ENCODE measurements at regions not wholly inside any gene's neighbourhood (a gene's known extent, or its start where the extent isn't known, plus 50 kb on each side); places are given as distances from the start of the nearest gene placed in this dataset.

- Histone ChIP-seq H3K14ac (replicated peaks; ENCODE audit: low read depth, low read length) (no peak overlapping the region), H3K56ac (ENCODE audit: extremely low read depth, insufficient read depth, low read length) (no peak overlapping the region), H2AFZ (replicated peaks; ENCODE audit: low read length, poor library complexity) (no peak overlapping the region), H3K9me3 (ENCODE audit: control insufficient read depth, insufficient read depth, low read length) (peaks cover 8% of the 10 kb centered on the region), H2BK20ac (ENCODE audit: low read depth, low read length) (no peak overlapping the region), H2BK120ac (ENCODE audit: low read depth, low read length) (no peak overlapping the region), H3K36me3 (ENCODE audit: control insufficient read depth, insufficient read depth, low read length) (no peaks in the 10 kb centered on the region), H2BK5ac (ENCODE audit: low read depth, low read length, poor library complexity, severe bottlenecking) (no peak overlapping the region), H3K27ac (ENCODE audit: insufficient read depth, low read length) (no peak overlapping the region), H2BK15ac (ENCODE audit: low read depth, low read length) (no peak overlapping the region), H3K4ac (ENCODE audit: low read depth, low read length) (no peak overlapping the region), H3K79me1 (ENCODE audit: low read depth in 1 of 2, low read length in 2 of 2) (no peaks in the 10 kb centered on the region), H3K18ac (ENCODE audit: low read depth, low read length) (no peak overlapping the region), H3K23ac (ENCODE audit: low read depth, low read length) (no peak overlapping the region), H4K20me1 (ENCODE audit: insufficient read depth, low read length) (no peaks in the 10 kb centered on the region), H3K27me3 (ENCODE audit: control insufficient read depth, insufficient read depth, low read length) (peaks cover 64% of the 10 kb centered on the region), H4K5ac (ENCODE audit: low read depth, low read length) (no peak overlapping the region), H3K4me3 (ENCODE audit: insufficient read depth, low read depth, low read length) (no peak overlapping the region), H4K91ac (ENCODE audit: insufficient read depth, low read depth, low read length) (no peak overlapping the region), H3K4me2 (ENCODE audit: low read depth, low read length) (no peak overlapping the region), H3K9me1 (ENCODE audit: insufficient read depth, low read length) (no peaks in the 10 kb centered on the region), H4K8ac (ENCODE audit: low read depth in 2 of 2, low read length in 2 of 2) (no peak overlapping the region), H3K9ac (ENCODE audit: low read depth, low read length) (no peak overlapping the region), H3K4me1 (ENCODE audit: control insufficient read depth, insufficient read depth, low read length) (no peaks in the 10 kb centered on the region), H2AK5ac (ENCODE audit: low read depth, low read length) (no peak overlapping the region), H2AK9ac (replicated peaks; ENCODE audit: low read depth, low read length, poor library complexity) (no peak overlapping the region)
- CTCF ChIA-PET, result interaction anchor here (0.7 kb wide), 1 partner anchor 9 kb away, joined by 3 read pairs; no protein-coding TSS in a partner anchor
- intact Hi-C loops (cut with micrococcal nuclease) (no loop called here), in situ Hi-C loops (cut with MboI; ENCODE audit: low sequenced_read_pairs) (no loop called here), dilution Hi-C loops (cut with HindIII; ENCODE audit: low sequenced_read_pairs, unreplicated experiment) (no loop called here)
- ATAC-seq (ENCODE audit: low read depth), result no peak
- no CpG with 5 or more reads among the region's 1 CpG for WGBS, 2 experiments (ENCODE audit: extremely low coverage in 2 of 2, insufficient read length in 1 of 2)
- no peak for TF ChIP-seq MAZ (IDR thresholded peaks at IDR 0.05; ENCODE audit: borderline replicate concordance, low read depth, low read length)
- no peak for TF ChIP-seq RCOR1 (IDR thresholded peaks at IDR 0.05; ENCODE audit: insufficient replicate concordance, low read length)
- TF ChIP-seq CHD1 (IDR thresholded peaks at IDR 0.05; ENCODE audit: low read depth, low read length), result no peak
- TF ChIP-seq, protein P1, sequence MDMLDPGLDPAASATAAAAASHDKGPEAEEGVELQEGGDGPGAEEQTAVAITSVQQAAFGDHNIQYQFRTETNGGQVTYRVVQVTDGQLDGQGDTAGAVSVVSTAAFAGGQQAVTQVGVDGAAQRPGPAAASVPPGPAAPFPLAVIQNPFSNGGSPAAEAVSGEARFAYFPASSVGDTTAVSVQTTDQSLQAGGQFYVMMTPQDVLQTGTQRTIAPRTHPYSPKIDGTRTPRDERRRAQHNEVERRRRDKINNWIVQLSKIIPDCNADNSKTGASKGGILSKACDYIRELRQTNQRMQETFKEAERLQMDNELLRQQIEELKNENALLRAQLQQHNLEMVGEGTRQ (IDR thresholded peaks at IDR 0.05; ENCODE audit: low read depth, low read length), result no peak
- no peak for TF ChIP-seq MAFK (IDR thresholded peaks at IDR 0.05; ENCODE audit: low read depth, low read length)
- TF ChIP-seq RAD21 (IDR thresholded peaks at IDR 0.05; ENCODE audit: low read length), result no peak
- TF ChIP-seq RFX5 (IDR thresholded peaks at IDR 0.05; ENCODE audit: low read depth, low read length), result no peak
- TF ChIP-seq SMC3 (IDR thresholded peaks at IDR 0.05; ENCODE audit: low read depth, low read length), result no peak
- no peak for TF ChIP-seq POLR2A (IDR thresholded peaks at IDR 0.05; ENCODE audit: low read depth, low read length)
- TF ChIP-seq, protein P2, sequence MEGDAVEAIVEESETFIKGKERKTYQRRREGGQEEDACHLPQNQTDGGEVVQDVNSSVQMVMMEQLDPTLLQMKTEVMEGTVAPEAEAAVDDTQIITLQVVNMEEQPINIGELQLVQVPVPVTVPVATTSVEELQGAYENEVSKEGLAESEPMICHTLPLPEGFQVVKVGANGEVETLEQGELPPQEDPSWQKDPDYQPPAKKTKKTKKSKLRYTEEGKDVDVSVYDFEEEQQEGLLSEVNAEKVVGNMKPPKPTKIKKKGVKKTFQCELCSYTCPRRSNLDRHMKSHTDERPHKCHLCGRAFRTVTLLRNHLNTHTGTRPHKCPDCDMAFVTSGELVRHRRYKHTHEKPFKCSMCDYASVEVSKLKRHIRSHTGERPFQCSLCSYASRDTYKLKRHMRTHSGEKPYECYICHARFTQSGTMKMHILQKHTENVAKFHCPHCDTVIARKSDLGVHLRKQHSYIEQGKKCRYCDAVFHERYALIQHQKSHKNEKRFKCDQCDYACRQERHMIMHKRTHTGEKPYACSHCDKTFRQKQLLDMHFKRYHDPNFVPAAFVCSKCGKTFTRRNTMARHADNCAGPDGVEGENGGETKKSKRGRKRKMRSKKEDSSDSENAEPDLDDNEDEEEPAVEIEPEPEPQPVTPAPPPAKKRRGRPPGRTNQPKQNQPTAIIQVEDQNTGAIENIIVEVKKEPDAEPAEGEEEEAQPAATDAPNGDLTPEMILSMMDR (conservative IDR thresholded peaks at IDR 0.05; ENCODE audit: low read depth, low read length), result no peak
- TF ChIP-seq, protein P3, sequence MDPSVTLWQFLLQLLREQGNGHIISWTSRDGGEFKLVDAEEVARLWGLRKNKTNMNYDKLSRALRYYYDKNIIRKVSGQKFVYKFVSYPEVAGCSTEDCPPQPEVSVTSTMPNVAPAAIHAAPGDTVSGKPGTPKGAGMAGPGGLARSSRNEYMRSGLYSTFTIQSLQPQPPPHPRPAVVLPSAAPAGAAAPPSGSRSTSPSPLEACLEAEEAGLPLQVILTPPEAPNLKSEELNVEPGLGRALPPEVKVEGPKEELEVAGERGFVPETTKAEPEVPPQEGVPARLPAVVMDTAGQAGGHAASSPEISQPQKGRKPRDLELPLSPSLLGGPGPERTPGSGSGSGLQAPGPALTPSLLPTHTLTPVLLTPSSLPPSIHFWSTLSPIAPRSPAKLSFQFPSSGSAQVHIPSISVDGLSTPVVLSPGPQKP (IDR thresholded peaks at IDR 0.05; ENCODE audit: borderline replicate concordance, low read depth, low read length), result no peak
- no peak for TF ChIP-seq NFE2L2 (IDR thresholded peaks at IDR 0.05; ENCODE audit: low read depth, low read length)
- TF ChIP-seq BHLHE40 (IDR thresholded peaks at IDR 0.05; ENCODE audit: low read depth, low read length), result no peak
- no peak for DNase-seq
- POLR2A ChIA-PET (ENCODE audit: unreplicated experiment), result no interaction called here
- no TSS peak for BruUV-seq (replicated peaks)
Observed at GRCh38 chr14:103217538-103217937, 94.3 kb downstream of the TNFAIP2 start.
